ENCODE measurements at regions not wholly inside any gene's neighbourhood (a gene's known extent, or its start where the extent isn't known, plus 50 kb on each side); places are given as distances from the start of the nearest gene placed in this dataset.
"Not testable (repeated sequence)": the region's sequence is repeated elsewhere in the genome, so short reads cannot be mapped to it uniquely, and the experiment has no call there.

GRCh38 chr6:27854421-27854820 lies 57.8 kb downstream of the OR2B2 start:
- no peak for DNase-seq

- no peak for DNase-seq
These were observed 60.8 kb downstream of the OR2B2 start for GRCh38 chr6:27851440-27851839.

GRCh38 chr6:27849001-27849400 lies 63.2 kb downstream of the OR2B2 start:
- DNase-seq, result not testable (repeated sequence)

- DNase-seq, result no peak
These were observed 64.5 kb downstream of the OR2B2 start for GRCh38 chr6:27847706-27848105.

- DNase-seq, result no peak
These were observed 71.6 kb downstream of the OR2B2 start for GRCh38 chr6:27840572-27840971.

- DNase-seq, result peak; percentile 50 to 56
These were observed 72.3 kb downstream of the OR2B2 start for GRCh38 chr6:27839626-27840475.

- peak; percentile 26 to 34 for DNase-seq
These were observed 73.1 kb downstream of the OR2B2 start for GRCh38 chr6:27838945-27839625.

GRCh38 chr6:27838058-27838944 lies 73.9 kb downstream of the OR2B2 start:
- DNase-seq, result peak; percentile 97 to 98

GRCh38 chr6:27837625-27838057 lies 74.6 kb downstream of the OR2B2 start:
- peak; percentile 38 to 56 for DNase-seq

GRCh38 chr6:27836783-27837624 lies 75.2 kb downstream of the OR2B2 start:
- DNase-seq, result peak; percentile 94 to 96

GRCh38 chr6:27836141-27836782 lies 75.9 kb downstream of the OR2B2 start:
- DNase-seq, result peak; percentile 52 to 60

GRCh38 chr6:27834879-27835549 lies 77.2 kb downstream of the OR2B2 start:
- no peak for DNase-seq

- DNase-seq, result no peak
These were observed 77.8 kb downstream of the OR2B2 start for GRCh38 chr6:27834384-27834783.

GRCh38 chr6:27831434-27832081 lies 80.6 kb downstream of the OR2B2 start:
- peak; percentile 79 to 85 for DNase-seq

GRCh38 chr6:27830600-27831433 lies 81.4 kb downstream of the OR2B2 start:
- DNase-seq, result peak; percentile 70 to 72

- no peak for DNase-seq
These were observed 82.0 kb downstream of the OR2B2 start for GRCh38 chr6:27830212-27830599.

GRCh38 chr6:27829453-27830211 lies 82.6 kb downstream of the OR2B2 start:
- DNase-seq, result no peak

GRCh38 chr6:27827477-27827876 lies 84.7 kb downstream of the OR2B2 start:
- DNase-seq, result not testable (repeated sequence)

GRCh38 chr6:27826612-27826985 lies 85.6 kb downstream of the OR2B2 start:
- not testable (repeated sequence) for DNase-seq

Measured in Kasumi-1 (cell line).